Astrocyte of the cerebellum (primary cell): ENCODE measurements at regions not wholly inside any gene's neighbourhood (a gene's known extent, or its start where the extent isn't known, plus 50 kb on each side); places are given as distances from the start of the nearest gene placed in this dataset.
A peak's percentile ranks its signal among the peaks of the same experiment; 100 is the strongest.

Experiments
- DNase-seq: peaks from one replicate; pipeline ENCODE4 v3.0.0-alpha.2; 2011; ENCODE audit warnings: low read depth
- H3K4me3 ChIP-seq: 2 replicates; pipeline ENCODE4 v1.5.1; 2011; ENCODE audit warnings: mild to moderate bottlenecking, low read depth, low read length, moderate library complexity
- CTCF ChIP-seq: IDR thresholded peaks from 2 replicates; pipeline ENCODE4 v1.5.1; 2012; ENCODE audit warnings: low read length, low read depth, moderate library complexity, mild to moderate bottlenecking; ENCODE audit errors: missing control alignments
- in situ Hi-C: cut with HindIII; loops from 2 replicates; pipeline ENCODE4 v1.10.0; 2017; ENCODE audit warnings: low sequenced_read_pairs

GRCh38 chr12:91777268-91777992 lies 368.2 kb downstream of the BTG1 start:
- no peak overlapping the region for H3K4me3 ChIP-seq
- no peak for DNase-seq
- in situ Hi-C loops, result no loop called here
- no peak for TF ChIP-seq CTCF

- peak; percentile 23 for DNase-seq
- in situ Hi-C loops, result no loop called here
- H3K4me3 ChIP-seq, result no peak overlapping the region
These were observed 371.2 kb downstream of the BTG1 start for GRCh38 chr12:91774434-91774921.

GRCh38 chr12:91773749-91774429 lies 371.8 kb downstream of the BTG1 start:
- DNase-seq, result no peak
- H3K4me3 ChIP-seq, result no peak overlapping the region
- TF ChIP-seq CTCF, result no peak
- in situ Hi-C loops, result no loop called here

More at GRCh38 chr12:91774434-91774921, 371.2 kb downstream of the BTG1 start:
- no peak for TF ChIP-seq CTCF

GRCh38 chr12:91772411-91772810 lies 373.2 kb downstream of the BTG1 start:
- H3K4me3 ChIP-seq, result no peak overlapping the region
- no peak for DNase-seq
- no peak for TF ChIP-seq CTCF
- in situ Hi-C loops, result no loop called here

GRCh38 chr12:91769736-91770135 lies 375.9 kb downstream of the BTG1 start:
- no peak overlapping the region for H3K4me3 ChIP-seq
- DNase-seq, result no peak
- in situ Hi-C loops, result no loop called here
- TF ChIP-seq CTCF, result no peak

- DNase-seq, result no peak
- in situ Hi-C loops, result no loop called here
- no peak overlapping the region for H3K4me3 ChIP-seq
- no peak for TF ChIP-seq CTCF
These were observed 378.4 kb downstream of the BTG1 start for GRCh38 chr12:91767237-91767636.
